CD4-positive, CD25-positive, alpha-beta regulatory T cell (primary cell): ENCODE measurements at regions not wholly inside any gene's neighbourhood (a gene's known extent, or its start where the extent isn't known, plus 50 kb on each side); places are given as distances from the start of the nearest gene placed in this dataset.

ENCODE experiments used
- ATAC-seq, 2 donors: fragments of 150-1000 bp; cut with Tn5 transposase; one replicate each; pipeline ENCODE4 v1.10.0; 2021; ENCODE audit warnings: low read depth in 2 of 2, moderate number of reproducible peaks in 2 of 2, moderate library complexity in 1 of 2
- DNase-seq, 3 donors: peaks; one replicate each; pipeline versions ENCODE4 v3.0.0 to v3.0.0-alpha.2; 2012 to 2022; ENCODE audit warnings: mixed read lengths in 1 of 3
- H3K27ac ChIP-seq: one replicate; pipeline ENCODE4 v1.7.0; 2013; ENCODE audit warnings: mild to moderate bottlenecking, low read length; ENCODE audit not compliant: insufficient read depth, poor library complexity, severe bottlenecking
- H3K27me3 ChIP-seq: one replicate; pipeline ENCODE4 v1.7.0; 2013; ENCODE audit warnings: low read length; ENCODE audit not compliant: control insufficient read depth, insufficient read depth
- H3K36me3 ChIP-seq: one replicate; pipeline ENCODE4 v1.7.0; 2013; ENCODE audit warnings: mild to moderate bottlenecking, low read length, moderate library complexity; ENCODE audit not compliant: control insufficient read depth, insufficient read depth
- H3K4me1 ChIP-seq: 2 replicates; pipeline ENCODE4 v1.7.0; 2013; ENCODE audit warnings: mild to moderate bottlenecking, low read length; ENCODE audit not compliant: insufficient read depth, control insufficient read depth, poor library complexity, severe bottlenecking
- H3K4me3 ChIP-seq: one replicate; pipeline ENCODE4 v1.7.0; 2013; ENCODE audit warnings: low read depth, mild to moderate bottlenecking, low read length, moderate library complexity
- H3K9me3 ChIP-seq, 2 experiments: 1 replicate in 1 of 2; 2 replicates in 1 of 2; pipeline ENCODE4 v1.7.0; 2013; ENCODE audit warnings: low read length in 2 of 2, mild to moderate bottlenecking in 1 of 2, moderate library complexity in 1 of 2; ENCODE audit not compliant: control insufficient read depth in 2 of 2
- H3K27ac Mint-ChIP-seq, 3 donors: one replicate each; pipeline ENCODE4 v1.8.0; 2020 to 2022; ENCODE audit warnings: mild to moderate bottlenecking in 3 of 3, mixed read lengths in 3 of 3, moderate library complexity in 2 of 3
- H3K27me3 Mint-ChIP-seq: one replicate; pipeline ENCODE4 v1.8.0; 2022; ENCODE audit warnings: mild to moderate bottlenecking, mixed read lengths
- H3K36me3 Mint-ChIP-seq: one replicate; pipeline ENCODE4 v1.8.0; 2020; ENCODE audit warnings: mixed read lengths
- H3K4me1 Mint-ChIP-seq, 4 donors: one replicate each; pipeline ENCODE4 v1.8.0; 2020 to 2022; ENCODE audit warnings: mixed read lengths in 4 of 4, mild to moderate bottlenecking in 1 of 4
- H3K4me3 Mint-ChIP-seq, 4 donors: one replicate each; pipeline ENCODE4 v1.8.0; 2020 to 2022; ENCODE audit warnings: mild to moderate bottlenecking in 4 of 4, mixed read lengths in 4 of 4, moderate library complexity in 3 of 4
- H3K9me3 Mint-ChIP-seq, 7 donors: one replicate each; pipeline ENCODE4 v1.8.0; 2020 to 2022; ENCODE audit warnings: mixed read lengths in 7 of 7, mild to moderate bottlenecking in 3 of 7, moderate library complexity in 2 of 7

DNA sequence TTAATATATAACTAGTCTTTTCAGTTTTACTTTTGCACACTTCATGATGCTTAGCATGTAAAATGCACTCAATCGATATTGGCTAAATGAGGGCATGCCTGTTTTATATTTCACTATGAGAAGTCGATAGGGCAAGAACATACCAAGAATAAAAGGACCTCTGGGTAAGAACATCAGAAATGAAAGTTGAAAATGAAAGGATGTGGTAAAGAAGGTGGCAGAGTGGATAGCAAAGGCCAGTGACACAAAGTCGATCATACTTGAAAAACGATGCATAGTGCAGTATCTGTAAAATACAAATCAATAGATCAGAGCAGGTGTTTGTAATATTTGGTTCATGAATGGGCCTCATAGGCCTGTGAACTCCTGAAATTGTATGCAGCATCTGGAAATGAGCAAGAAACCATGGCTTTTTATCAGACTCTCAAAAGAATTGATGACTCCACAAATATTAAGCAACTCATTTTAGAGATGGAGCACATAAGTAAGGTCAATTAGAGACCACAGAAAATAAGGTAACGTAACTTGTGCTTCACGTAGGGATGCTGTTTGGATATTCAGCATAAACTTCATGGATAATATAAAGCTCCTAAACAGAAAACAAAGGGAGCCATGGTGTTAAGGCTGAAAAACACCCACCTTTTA lies 653.4 kb downstream of the NYAP2 start:
- no peak overlapping the region for H3K27ac ChIP-seq
- no peaks in the 10 kb centered on the region for H3K36me3 ChIP-seq
- no peak overlapping the region for H3K27ac Mint-ChIP-seq
- H3K27me3 Mint-ChIP-seq, result peaks cover 12% of the 10 kb centered on the region
- H3K9me3 Mint-ChIP-seq, result peaks cover 0 to 2% (median 0%) of the 10 kb centered on the region in 7 donors
- ATAC-seq (no peak), DNase-seq (no peak)
- no peaks in the 10 kb centered on the region for H3K9me3 ChIP-seq
- H3K4me3 ChIP-seq, result no peak overlapping the region
- H3K4me3 Mint-ChIP-seq, result no peak overlapping the region
- no peaks in the 10 kb centered on the region for H3K4me1 Mint-ChIP-seq
- H3K27me3 ChIP-seq, result no peaks in the 10 kb centered on the region
- no peaks in the 10 kb centered on the region for H3K36me3 Mint-ChIP-seq
- no peaks in the 10 kb centered on the region for H3K4me1 ChIP-seq

DNA sequence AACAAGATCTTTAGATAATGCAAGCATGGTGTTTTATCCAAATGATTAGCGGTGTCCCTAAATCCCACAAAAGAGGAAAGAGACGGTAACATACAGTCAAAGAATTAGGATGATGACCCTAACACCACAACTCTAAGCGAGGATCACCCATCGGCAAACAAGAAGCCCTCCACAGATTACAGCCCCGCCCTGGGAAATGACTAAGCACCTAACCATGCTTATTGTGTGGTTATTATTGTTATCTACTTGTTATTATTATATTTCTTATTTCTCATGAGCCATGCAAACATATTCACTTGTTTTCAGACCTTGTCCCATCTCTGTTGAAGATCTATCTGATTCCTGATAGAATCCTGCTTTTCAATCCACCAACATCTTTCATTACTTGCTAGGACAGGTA lies 651.3 kb downstream of the NYAP2 start:
- H3K4me1 ChIP-seq, result no peaks in the 10 kb centered on the region
- Mint-ChIP-seq H3K9me3 (peaks cover 0 to 2% (median 0%) of the 10 kb centered on the region in 7 donors), H3K27ac (no peak overlapping the region), H3K27me3 (peaks cover 12% of the 10 kb centered on the region), H3K4me3 (no peak overlapping the region), H3K4me1 (no peaks in the 10 kb centered on the region), H3K36me3 (no peaks in the 10 kb centered on the region)
- no peaks in the 10 kb centered on the region for H3K27me3 ChIP-seq
- no peaks in the 10 kb centered on the region for H3K36me3 ChIP-seq
- H3K4me3 ChIP-seq, result no peak overlapping the region
- no peak overlapping the region for H3K27ac ChIP-seq
- DNase-seq, result no peak
- no peaks in the 10 kb centered on the region for H3K9me3 ChIP-seq
- no peak for ATAC-seq

DNA sequence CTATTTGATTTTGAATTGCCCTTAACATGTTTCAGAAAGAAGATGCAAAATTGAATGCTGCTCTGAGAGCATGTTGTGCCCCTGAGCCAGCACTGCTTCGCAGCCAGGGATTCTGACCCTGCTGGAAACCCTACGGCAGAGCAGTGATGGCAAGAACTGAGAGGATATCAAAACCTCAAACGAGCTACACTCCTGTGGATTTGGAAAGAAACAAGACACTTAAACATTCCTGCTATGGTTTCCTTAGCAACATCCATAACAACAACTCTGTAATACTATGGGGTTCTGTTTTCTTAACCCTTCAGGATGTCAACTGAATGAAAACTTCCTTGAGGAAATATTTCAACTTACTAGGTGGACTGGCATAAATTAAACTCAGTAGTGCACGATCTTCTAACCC lies 649.1 kb downstream of the NYAP2 start:
- Histone ChIP-seq H3K4me3 (no peak overlapping the region), H3K27ac (no peak overlapping the region), H3K36me3 (no peaks in the 10 kb centered on the region), H3K9me3 (no peaks in the 10 kb centered on the region), H3K4me1 (no peaks in the 10 kb centered on the region), H3K27me3 (no peaks in the 10 kb centered on the region)
- Mint-ChIP-seq H3K4me3 (no peak overlapping the region), H3K4me1 (no peaks in the 10 kb centered on the region), H3K36me3 (no peaks in the 10 kb centered on the region), H3K27me3 (peaks cover 12% of the 10 kb centered on the region), H3K27ac (no peak overlapping the region), H3K9me3 (peaks cover 0 to 5% (median 0%) of the 10 kb centered on the region in 7 donors)
- no peak for DNase-seq
- ATAC-seq, result no peak

DNA sequence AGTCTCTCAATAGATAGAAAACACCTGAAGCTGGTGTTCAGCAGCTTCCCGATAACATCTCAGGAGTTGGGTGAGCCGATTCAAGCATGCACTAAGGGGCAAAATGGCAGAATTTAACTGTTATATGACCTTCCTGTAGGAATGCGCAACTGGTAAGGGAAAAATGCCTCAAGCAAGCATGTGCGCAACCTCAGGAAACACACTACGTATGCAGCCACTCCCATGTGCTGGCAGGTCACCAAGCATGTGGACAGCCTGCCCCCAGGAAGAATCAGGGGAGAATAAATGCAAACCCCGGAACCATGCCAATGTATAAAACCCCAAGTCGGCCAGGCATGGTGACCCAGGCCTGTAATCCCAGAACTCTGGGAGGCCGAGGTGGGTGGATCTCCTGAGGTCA lies 645.6 kb downstream of the NYAP2 start:
- Mint-ChIP-seq H3K27me3 (no peaks in the 10 kb centered on the region), H3K36me3 (no peaks in the 10 kb centered on the region), H3K4me1 (no peaks in the 10 kb centered on the region), H3K27ac (no peak overlapping the region), H3K4me3 (no peak overlapping the region), H3K9me3 (peaks cover 0 to 3% (median 0%) of the 10 kb centered on the region in 7 donors)
- Histone ChIP-seq H3K4me3 (no peak overlapping the region), H3K4me1 (no peaks in the 10 kb centered on the region), H3K27ac (no peak overlapping the region), H3K27me3 (no peaks in the 10 kb centered on the region), H3K9me3 (no peaks in the 10 kb centered on the region), H3K36me3 (no peaks in the 10 kb centered on the region)
- no peak for DNase-seq
- ATAC-seq, result no peak

DNA sequence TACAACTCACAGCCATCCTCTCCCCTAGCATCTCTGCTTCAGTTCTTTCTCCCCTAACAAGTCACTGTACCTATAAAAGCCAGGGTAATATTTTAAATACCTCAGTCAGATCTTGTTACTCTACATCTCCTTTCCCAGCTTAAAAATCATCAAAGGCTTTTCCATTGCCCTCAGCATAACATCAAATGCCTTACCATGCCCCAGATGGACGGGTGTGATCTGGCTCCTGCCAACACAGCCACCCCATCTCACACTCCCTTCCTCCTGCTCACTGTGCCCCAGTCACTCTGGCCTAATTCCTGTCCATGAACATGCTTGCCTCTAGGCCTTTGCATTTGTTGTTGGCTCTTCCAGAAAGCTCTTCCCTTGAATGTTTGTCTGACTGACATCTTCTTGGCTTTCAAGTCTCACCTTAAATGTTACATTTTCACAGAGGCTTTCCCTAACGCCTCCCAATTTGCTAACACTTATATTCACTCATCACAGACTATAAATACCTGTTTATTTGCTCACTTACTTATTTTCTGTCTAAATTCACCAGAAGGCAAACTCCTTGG lies 640.9 kb downstream of the NYAP2 start:
- Mint-ChIP-seq H3K4me3 (no peak overlapping the region), H3K9me3 (peaks cover 0 to 6% (median 0%) of the 10 kb centered on the region in 7 donors), H3K4me1 (no peaks in the 10 kb centered on the region), H3K27me3 (no peaks in the 10 kb centered on the region), H3K27ac (no peak overlapping the region), H3K36me3 (no peaks in the 10 kb centered on the region)
- H3K27ac ChIP-seq, result no peak overlapping the region
- no peak overlapping the region for H3K4me3 ChIP-seq
- no peak for DNase-seq
- no peaks in the 10 kb centered on the region for H3K36me3 ChIP-seq
- ATAC-seq, result no peak
- H3K4me1 ChIP-seq, result no peaks in the 10 kb centered on the region
- H3K9me3 ChIP-seq, result no peaks in the 10 kb centered on the region
- no peaks in the 10 kb centered on the region for H3K27me3 ChIP-seq

DNA sequence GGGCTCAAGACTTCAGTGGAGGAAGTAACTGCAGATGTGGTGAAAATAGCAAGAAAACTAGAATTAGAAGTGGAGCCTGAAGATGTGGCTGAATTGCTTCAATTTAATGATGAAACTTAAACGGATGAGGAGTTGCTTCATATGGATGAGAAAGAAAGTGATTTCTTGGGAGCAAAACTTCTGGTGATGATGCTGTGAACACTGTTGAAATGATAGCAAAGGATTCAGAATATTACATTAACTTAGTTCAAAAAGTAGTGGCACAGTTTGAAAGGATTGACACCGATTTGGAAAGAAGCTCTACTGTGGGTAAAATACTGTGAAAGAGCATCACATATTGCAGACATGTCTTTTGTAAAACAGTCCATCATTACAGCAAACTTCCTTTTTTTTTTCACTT lies 638.0 kb downstream of the NYAP2 start:
- Mint-ChIP-seq H3K27me3 (peaks cover 4% of the 10 kb centered on the region), H3K4me3 (no peak overlapping the region), H3K36me3 (no peaks in the 10 kb centered on the region), H3K4me1 (no peaks in the 10 kb centered on the region), H3K9me3 (peaks cover 0 to 10% (median 2%) of the 10 kb centered on the region in 7 donors), H3K27ac (no peak overlapping the region)
- H3K27ac ChIP-seq, result no peak overlapping the region
- no peaks in the 10 kb centered on the region for H3K4me1 ChIP-seq
- ATAC-seq, result no peak
- no peaks in the 10 kb centered on the region for H3K36me3 ChIP-seq
- no peak for DNase-seq
- H3K4me3 ChIP-seq, result no peak overlapping the region
- no peaks in the 10 kb centered on the region for H3K27me3 ChIP-seq
- H3K9me3 ChIP-seq, result no peaks in the 10 kb centered on the region

DNA sequence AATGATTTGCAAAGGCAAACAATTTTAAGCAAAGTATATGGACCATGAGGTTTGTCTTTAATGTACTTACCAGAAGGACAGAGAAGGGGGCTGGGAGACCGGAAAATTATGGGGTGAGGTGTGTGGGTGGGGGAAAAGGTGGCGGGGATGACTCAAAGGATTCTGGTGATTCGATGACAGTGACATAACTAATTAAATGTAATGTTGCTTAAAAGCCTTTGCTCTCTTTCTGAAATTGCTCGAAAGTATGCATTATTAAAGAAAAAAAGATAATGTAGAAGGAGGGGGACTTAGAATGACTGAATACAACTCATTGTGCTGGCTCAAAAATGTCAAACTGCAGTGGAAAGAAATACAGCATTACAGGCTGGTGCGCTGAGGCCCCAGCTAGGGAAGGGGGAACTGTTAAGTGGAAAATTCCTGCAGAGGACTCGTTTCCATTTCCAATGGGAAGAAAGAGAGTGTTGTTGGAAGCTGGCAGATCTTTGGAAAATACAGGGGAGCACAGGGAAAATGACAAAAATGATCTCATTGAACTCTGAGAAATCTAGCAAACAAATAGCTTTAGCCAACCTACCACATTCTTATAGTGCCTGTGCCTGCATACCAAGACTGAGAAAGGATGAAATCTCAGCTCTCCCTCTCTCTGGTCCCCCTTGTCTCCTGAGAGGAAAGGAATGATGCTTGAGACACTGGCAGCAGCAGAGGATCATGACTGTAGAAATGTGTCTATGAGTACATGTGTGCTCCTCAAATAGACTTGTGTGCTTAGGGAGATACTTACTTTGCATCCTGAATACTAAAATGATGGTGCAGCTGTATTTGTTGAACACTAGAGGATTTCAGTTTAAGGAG lies 632.4 kb downstream of the NYAP2 start:
- Mint-ChIP-seq H3K27me3 (peaks cover 28% of the 10 kb centered on the region), H3K9me3 (peaks cover 0 to 10% (median 0%) of the 10 kb centered on the region in 7 donors), H3K4me3 (no peak overlapping the region), H3K4me1 (peaks cover 0 to 6% (median 2%) of the 10 kb centered on the region in 4 donors), H3K36me3 (no peaks in the 10 kb centered on the region), H3K27ac (no peak overlapping the region)
- DNase-seq (no peak), ATAC-seq (no peak)
- Histone ChIP-seq H3K27ac (no peak overlapping the region), H3K9me3 (no peaks in the 10 kb centered on the region), H3K36me3 (no peaks in the 10 kb centered on the region), H3K4me3 (no peak overlapping the region), H3K27me3 (no peaks in the 10 kb centered on the region), H3K4me1 (no peaks in the 10 kb centered on the region)
